ENCODE measurements at regions not wholly inside any gene's neighbourhood (a gene's known extent, or its start where the extent isn't known, plus 50 kb on each side); places are given as distances from the start of the nearest gene placed in this dataset.

GRCh38 chr2:120984046-120984445, 248.4 kb downstream of the GLI2 start:
- TF ChIP-seq ZBTB7A (IDR thresholded peaks at IDR 0.05; ENCODE audit: low read depth): no peak
- TF ChIP-seq TCF12 (IDR thresholded peaks at IDR 0.05; ENCODE audit: low read depth): no peak
- TF ChIP-seq CREB1 (IDR thresholded peaks at IDR 0.05; ENCODE audit: low read depth): no peak
- TF ChIP-seq YY1 (IDR thresholded peaks at IDR 0.05; ENCODE audit: low read depth): no peak
- no peak for TF ChIP-seq TEAD4 (IDR thresholded peaks at IDR 0.05)
- no peak for TF ChIP-seq TAF1 (IDR thresholded peaks at IDR 0.05; ENCODE audit: low read depth)
- TF ChIP-seq USF1 (IDR thresholded peaks at IDR 0.05): no peak
- TF ChIP-seq MAX (IDR thresholded peaks at IDR 0.05): no peak
- TF ChIP-seq CEBPB (IDR thresholded peaks at IDR 0.05): no peak

- TF ChIP-seq REST (IDR thresholded peaks at IDR 0.05; ENCODE audit: low read depth) (no peak), TCF12 (IDR thresholded peaks at IDR 0.05; ENCODE audit: low read depth) (no peak), ZBTB7A (IDR thresholded peaks at IDR 0.05; ENCODE audit: low read depth) (no peak), MAX (IDR thresholded peaks at IDR 0.05) (no peak), NFIC (IDR thresholded peaks at IDR 0.05) (no peak), FOXM1 (IDR thresholded peaks at IDR 0.05; ENCODE audit: borderline replicate concordance, low read depth) (no peak), RAD21 (IDR thresholded peaks at IDR 0.05; ENCODE audit: low read depth) (no peak), EGR1 (IDR thresholded peaks at IDR 0.05) (no peak), USF1 (IDR thresholded peaks at IDR 0.05) (no peak), YY1 (IDR thresholded peaks at IDR 0.05; ENCODE audit: low read depth) (no peak), TEAD4 (IDR thresholded peaks at IDR 0.05) (no peak), TAF1 (IDR thresholded peaks at IDR 0.05; ENCODE audit: low read depth) (no peak), EP300 (IDR thresholded peaks at IDR 0.05; ENCODE audit: borderline replicate concordance) (no peak), CEBPB (IDR thresholded peaks at IDR 0.05) (no peak), CREB1 (IDR thresholded peaks at IDR 0.05; ENCODE audit: low read depth) (no peak)
Measured at GRCh38 chr2:120984452-120985173, 248.9 kb downstream of the GLI2 start.

- TF ChIP-seq YY1 (IDR thresholded peaks at IDR 0.05; ENCODE audit: low read depth): no peak
- TF ChIP-seq CREB1 (IDR thresholded peaks at IDR 0.05; ENCODE audit: low read depth): no peak
- TF ChIP-seq EP300 (IDR thresholded peaks at IDR 0.05; ENCODE audit: borderline replicate concordance): no peak
- TF ChIP-seq RAD21 (IDR thresholded peaks at IDR 0.05; ENCODE audit: low read depth): no peak
- TF ChIP-seq CEBPB (IDR thresholded peaks at IDR 0.05): no peak
Measured at GRCh38 chr2:120985174-120985996, 249.7 kb downstream of the GLI2 start.

- TF ChIP-seq CREB1 (IDR thresholded peaks at IDR 0.05; ENCODE audit: low read depth): no peak
- TF ChIP-seq TEAD4 (IDR thresholded peaks at IDR 0.05): no peak
- TF ChIP-seq TCF12 (IDR thresholded peaks at IDR 0.05; ENCODE audit: low read depth): no peak
- TF ChIP-seq CEBPB (IDR thresholded peaks at IDR 0.05): no peak
- no peak for TF ChIP-seq USF1 (IDR thresholded peaks at IDR 0.05)
- TF ChIP-seq EGR1 (IDR thresholded peaks at IDR 0.05): no peak
- TF ChIP-seq ZBTB7A (IDR thresholded peaks at IDR 0.05; ENCODE audit: low read depth): no peak
- no peak for TF ChIP-seq NFIC (IDR thresholded peaks at IDR 0.05)
Measured at GRCh38 chr2:120985997-120986651, 250.5 kb downstream of the GLI2 start.

- TF ChIP-seq MAX (IDR thresholded peaks at IDR 0.05): no peak
- no peak for TF ChIP-seq FOXM1 (IDR thresholded peaks at IDR 0.05; ENCODE audit: borderline replicate concordance, low read depth)
- TF ChIP-seq YY1 (IDR thresholded peaks at IDR 0.05; ENCODE audit: low read depth): no peak
Measured at GRCh38 chr2:120986898-120987650, 251.4 kb downstream of the GLI2 start.
